GF-D8 (cell line): ENCODE measurements at regions not wholly inside any gene's neighbourhood (a gene's known extent, or its start where the extent isn't known, plus 50 kb on each side); places are given as distances from the start of the nearest gene placed in this dataset.
"Not testable (repeated sequence)": the region's sequence is repeated elsewhere in the genome, so short reads cannot be mapped to it uniquely, and the experiment has no call there.

Experiments used
- DNase-seq: peaks from one replicate; lab custom pipeline; 2025; lab: John Stamatoyannopoulos, UW

GRCh38 chr4:154164931-154165839 lies 326.4 kb downstream of the DCHS2 start:
- DNase-seq = no peak

- DNase-seq = no peak
Measured at GRCh38 chr4:154160519-154161301, 330.9 kb downstream of the DCHS2 start.

GRCh38 chr4:154158361-154159155 lies 333.0 kb downstream of the DCHS2 start:
- no peak for DNase-seq

GRCh38 chr4:154152546-154152945 lies 339.1 kb downstream of the DCHS2 start:
- no peak for DNase-seq

GRCh38 chr4:154149236-154149635 lies 342.4 kb downstream of the DCHS2 start:
- not testable (repeated sequence) for DNase-seq

GRCh38 chr4:154143720-154144119 lies 347.9 kb downstream of the DCHS2 start:
- no peak for DNase-seq

GRCh38 chr4:154142664-154143063 lies 348.9 kb downstream of the DCHS2 start:
- DNase-seq = no peak

GRCh38 chr4:154140869-154141268 lies 350.7 kb downstream of the DCHS2 start:
- DNase-seq = no peak

GRCh38 chr4:154137320-154137905 lies 348.5 kb upstream of the SFRP2 start:
- DNase-seq = no peak

GRCh38 chr4:154135576-154135975 lies 346.7 kb upstream of the SFRP2 start:
- no peak for DNase-seq

GRCh38 chr4:154132406-154132805 lies 343.5 kb upstream of the SFRP2 start:
- no peak for DNase-seq

GRCh38 chr4:154126276-154126675 lies 337.4 kb upstream of the SFRP2 start:
- no peak for DNase-seq

- DNase-seq = no peak
Measured at GRCh38 chr4:154125340-154125739, 336.5 kb upstream of the SFRP2 start.

GRCh38 chr4:154124539-154125255 lies 335.8 kb upstream of the SFRP2 start:
- no peak for DNase-seq

- no peak for DNase-seq
Measured at GRCh38 chr4:154123897-154124296, 335.0 kb upstream of the SFRP2 start.

GRCh38 chr4:154120690-154121345 lies 331.9 kb upstream of the SFRP2 start:
- no peak for DNase-seq

GRCh38 chr4:154120006-154120676 lies 331.3 kb upstream of the SFRP2 start:
- no peak for DNase-seq

- DNase-seq = no peak
Measured at GRCh38 chr4:154119317-154119716, 330.4 kb upstream of the SFRP2 start.

- not testable (repeated sequence) for DNase-seq
Measured at GRCh38 chr4:154117726-154118125, 328.8 kb upstream of the SFRP2 start.

- DNase-seq = no peak
Measured at GRCh38 chr4:154107337-154107736, 318.5 kb upstream of the SFRP2 start.
